GM12878 (cell line): ENCODE measurements at regions not wholly inside any gene's neighbourhood (a gene's known extent, or its start where the extent isn't known, plus 50 kb on each side); places are given as distances from the start of the nearest gene placed in this dataset.

Experiments used
- BACH1 ChIP-seq: fragments of 450-650 bp; IDR thresholded peaks from 2 replicates; pipeline ENCODE4 v1.6.1; 2017; ENCODE audit warnings: mild to moderate bottlenecking, borderline replicate concordance
- CUX1 ChIP-seq: IDR thresholded peaks from 2 replicates; pipeline ENCODE4 v1.6.1; 2012; ENCODE audit warnings: improper control_type of control experiment, low read depth, low read length; ENCODE audit not compliant: insufficient replicate concordance
- DPF2 ChIP-seq: fragments of 450-650 bp; IDR thresholded peaks from 2 replicates; pipeline ENCODE4 v1.6.1; 2017; ENCODE audit warnings: mild to moderate bottlenecking
- EP300 ChIP-seq, 2 experiments: fragments of 150-350 bp in 1 of 2; IDR thresholded peaks; 2 replicates each; pipeline ENCODE4 v1.6.1; 2011 to 2012; ENCODE audit warnings: low read depth in 2 of 2, low read length in 2 of 2, borderline replicate concordance in 1 of 2, improper control_type of control experiment in 1 of 2, inconsistent platforms in 1 of 2; ENCODE audit not compliant: control insufficient read depth in 1 of 2
- JUNB ChIP-seq: IDR thresholded peaks from 2 replicates; pipeline ENCODE4 v1.6.1; 2016; ENCODE audit warnings: antibody characterized with exemption, mild to moderate bottlenecking
- NFIC ChIP-seq: IDR thresholded peaks from 2 replicates; pipeline ENCODE4 v1.6.1; 2012; ENCODE audit warnings: low read depth, mild to moderate bottlenecking, inconsistent platforms, low read length, moderate library complexity
- TARDBP ChIP-seq: IDR thresholded peaks from 2 replicates; pipeline ENCODE4 v1.6.1; 2016; ENCODE audit warnings: borderline replicate concordance
- TF ChIP-seq, protein P1 (sequence below), 3 experiments: IDR thresholded peaks in 2 of 3; conservative IDR thresholded peaks in 1 of 3; 2 replicates each; pipeline ENCODE4 v1.5.1; 2011; ENCODE audit warnings: low read depth in 3 of 3, low read length in 3 of 3, mild to moderate bottlenecking in 3 of 3, control low read depth in 2 of 3, moderate library complexity in 2 of 3, inconsistent platforms in 1 of 3, mixed read lengths in 1 of 3; ENCODE audit not compliant: control insufficient read depth in 2 of 3, insufficient read depth in 1 of 3; ENCODE audit errors: extremely low read depth in 1 of 3

GRCh38 chr20:39813190-39813829 is 851.2 kb downstream of the DHX35 start:
- TF ChIP-seq JUNB, result no peak
- TF ChIP-seq, protein P1, sequence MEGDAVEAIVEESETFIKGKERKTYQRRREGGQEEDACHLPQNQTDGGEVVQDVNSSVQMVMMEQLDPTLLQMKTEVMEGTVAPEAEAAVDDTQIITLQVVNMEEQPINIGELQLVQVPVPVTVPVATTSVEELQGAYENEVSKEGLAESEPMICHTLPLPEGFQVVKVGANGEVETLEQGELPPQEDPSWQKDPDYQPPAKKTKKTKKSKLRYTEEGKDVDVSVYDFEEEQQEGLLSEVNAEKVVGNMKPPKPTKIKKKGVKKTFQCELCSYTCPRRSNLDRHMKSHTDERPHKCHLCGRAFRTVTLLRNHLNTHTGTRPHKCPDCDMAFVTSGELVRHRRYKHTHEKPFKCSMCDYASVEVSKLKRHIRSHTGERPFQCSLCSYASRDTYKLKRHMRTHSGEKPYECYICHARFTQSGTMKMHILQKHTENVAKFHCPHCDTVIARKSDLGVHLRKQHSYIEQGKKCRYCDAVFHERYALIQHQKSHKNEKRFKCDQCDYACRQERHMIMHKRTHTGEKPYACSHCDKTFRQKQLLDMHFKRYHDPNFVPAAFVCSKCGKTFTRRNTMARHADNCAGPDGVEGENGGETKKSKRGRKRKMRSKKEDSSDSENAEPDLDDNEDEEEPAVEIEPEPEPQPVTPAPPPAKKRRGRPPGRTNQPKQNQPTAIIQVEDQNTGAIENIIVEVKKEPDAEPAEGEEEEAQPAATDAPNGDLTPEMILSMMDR (IDR thresholded peaks at IDR 0.05 in 2 of 3, conservative IDR thresholded peaks at IDR 0.05 in 1 of 3; ENCODE audit: control insufficient read depth in 2 of 3, extremely low read depth in 1 of 3, insufficient read depth in 1 of 3, low read depth in 3 of 3, low read length in 3 of 3), result no peak
- no peak for TF ChIP-seq NFIC
- TF ChIP-seq TARDBP, result no peak
- TF ChIP-seq CUX1, result no peak
- TF ChIP-seq BACH1, result no peak
- no peak for TF ChIP-seq DPF2
- TF ChIP-seq EP300 (IDR thresholded peaks at IDR 0.05; ENCODE audit: borderline replicate concordance in 1 of 2, control insufficient read depth in 1 of 2, low read depth in 2 of 2, low read length in 2 of 2), result 0 out of 4 replicates have a peak, but pooled peaks of 1 of the 2 experiments have one; percentile 29
